NCI-H187 (cell line): ENCODE measurements at regions not wholly inside any gene's neighbourhood (a gene's known extent, or its start where the extent isn't known, plus 50 kb on each side); places are given as distances from the start of the nearest gene placed in this dataset.

ENCODE experiments used
- DNase-seq, 2 experiments: peaks; one replicate each; lab custom pipeline; 2025; lab: John Stamatoyannopoulos, UW

GRCh38 chr1:175865041-175865766 is 121.8 kb upstream of the TNR start:
- DNase-seq: no peak

DNA sequence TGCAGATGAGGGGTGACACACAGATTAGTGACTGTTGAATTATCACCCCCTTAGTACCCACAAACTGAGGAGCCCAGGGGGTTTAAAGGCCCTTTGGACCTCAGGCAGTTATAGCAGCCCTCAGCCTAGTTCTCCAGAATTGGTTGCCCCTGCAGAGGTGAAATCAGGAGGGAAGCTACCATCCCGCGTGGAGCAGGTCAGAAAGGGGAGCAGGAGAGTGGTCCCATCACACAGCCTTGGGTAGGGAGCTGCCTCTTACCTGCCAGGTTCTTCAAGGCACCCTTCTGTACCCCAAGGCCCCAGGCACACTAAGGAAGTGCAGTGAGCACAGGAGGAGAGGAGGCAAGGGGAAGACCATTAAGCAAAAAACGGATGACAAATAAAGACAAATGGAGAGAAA is 121.2 kb upstream of the TNR start:
- DNase-seq: no peak

GRCh38 chr1:175864183-175864582 is 120.8 kb upstream of the TNR start:
- no peak for DNase-seq

GRCh38 chr1:175863299-175864050 is 120.1 kb upstream of the TNR start:
- DNase-seq: no peak

DNA sequence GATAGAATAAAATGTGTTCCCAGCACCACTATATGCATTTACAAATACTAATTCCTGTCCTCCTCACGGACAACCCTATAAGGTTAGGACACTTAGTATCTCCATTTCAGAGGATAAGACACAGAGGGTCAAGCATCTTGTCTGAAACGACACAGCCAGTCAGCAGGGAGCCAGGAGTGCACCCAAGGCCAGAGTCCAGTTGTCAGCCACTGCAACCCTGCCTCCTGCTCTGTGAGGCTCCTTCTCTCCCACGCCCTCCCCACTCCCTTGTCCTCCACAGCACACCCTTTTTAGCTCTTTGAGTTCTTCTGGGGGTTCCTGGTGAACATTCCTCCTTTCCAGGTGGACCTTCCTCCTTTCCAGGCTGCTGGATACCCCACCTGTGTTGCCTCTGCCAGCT is 119.0 kb upstream of the TNR start:
- no peak for DNase-seq

DNA sequence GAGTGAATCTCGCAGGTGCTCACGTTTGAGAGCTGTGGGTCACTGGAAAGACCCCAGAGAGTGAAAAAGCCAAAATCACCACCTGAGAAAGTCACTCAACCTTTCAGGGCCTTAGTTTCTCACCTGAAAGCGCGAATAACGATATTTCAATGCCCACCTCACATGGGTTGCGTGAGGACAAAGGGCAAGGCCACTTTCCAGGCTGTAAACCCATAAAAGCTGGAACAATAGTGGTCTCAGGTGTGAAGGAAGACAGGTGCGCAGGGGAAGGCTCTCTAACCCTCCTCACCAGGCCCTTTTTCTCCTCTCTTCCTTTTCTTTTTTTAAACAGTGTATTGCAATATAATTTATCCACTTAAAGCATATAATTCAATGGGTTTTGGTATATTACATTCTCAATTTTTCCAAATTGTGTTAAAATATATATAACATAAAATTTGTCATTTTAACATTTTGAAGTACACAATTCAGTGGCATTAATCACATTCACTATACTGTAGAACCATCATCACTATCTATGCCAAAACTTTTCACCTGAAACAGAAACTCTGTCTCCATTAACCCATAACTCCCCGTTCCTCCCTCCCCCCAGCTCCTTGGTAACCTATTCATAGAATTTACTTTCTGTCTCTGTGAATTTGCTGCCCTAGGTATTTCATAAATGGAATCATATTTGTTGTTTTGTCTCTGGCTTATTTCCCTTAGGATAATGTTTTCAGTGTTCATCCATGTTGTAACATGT is 118.4 kb upstream of the TNR start:
- DNase-seq: no peak

- DNase-seq: no peak
These were observed 114.4 kb upstream of the TNR start for GRCh38 chr1:175857756-175858155.

GRCh38 chr1:175853681-175854080 is 110.3 kb upstream of the TNR start:
- no peak for DNase-seq

DNA sequence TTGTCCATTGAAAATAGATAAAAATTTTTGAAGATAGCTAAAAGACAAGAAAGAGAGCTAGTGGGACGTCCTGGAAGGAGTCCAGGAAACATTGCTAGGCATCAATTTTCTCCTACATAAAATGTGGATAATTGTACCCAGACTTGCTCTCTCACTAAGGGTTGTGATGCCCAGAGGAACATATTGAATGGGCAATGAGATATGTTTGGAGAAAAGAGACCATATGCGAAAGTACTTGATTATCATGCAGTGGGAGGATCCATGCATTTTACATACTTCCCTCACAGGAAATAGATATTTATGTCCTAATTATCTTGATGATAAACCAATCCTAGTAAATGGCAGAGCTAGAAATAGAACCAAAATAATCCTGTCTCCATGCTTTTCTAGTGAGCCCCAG is 108.4 kb upstream of the TNR start:
- DNase-seq: no peak

- DNase-seq: no peak
These were observed 104.9 kb upstream of the TNR start for GRCh38 chr1:175848329-175848728.

DNA sequence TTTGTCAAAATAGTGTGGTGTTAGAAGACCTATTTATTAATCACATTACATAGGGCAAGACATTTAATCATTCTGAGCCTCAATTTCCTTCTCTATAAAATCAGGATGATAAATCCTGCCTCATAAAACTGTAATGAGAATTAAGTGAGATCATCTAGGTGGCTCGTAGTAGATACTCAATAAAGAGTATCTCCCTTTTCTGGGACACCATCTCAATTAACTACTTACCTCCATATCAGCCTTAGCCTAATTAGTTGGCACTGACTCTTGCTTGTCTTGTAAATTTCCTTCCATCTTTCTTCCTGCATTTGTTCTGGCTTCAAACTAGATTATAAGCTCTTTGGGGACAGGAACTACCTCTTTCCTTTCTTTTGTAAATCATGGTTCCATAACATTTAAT is 102.6 kb upstream of the TNR start:
- no peak for DNase-seq

GRCh38 chr1:175845338-175845737 is 101.9 kb upstream of the TNR start:
- DNase-seq: no peak

DNA sequence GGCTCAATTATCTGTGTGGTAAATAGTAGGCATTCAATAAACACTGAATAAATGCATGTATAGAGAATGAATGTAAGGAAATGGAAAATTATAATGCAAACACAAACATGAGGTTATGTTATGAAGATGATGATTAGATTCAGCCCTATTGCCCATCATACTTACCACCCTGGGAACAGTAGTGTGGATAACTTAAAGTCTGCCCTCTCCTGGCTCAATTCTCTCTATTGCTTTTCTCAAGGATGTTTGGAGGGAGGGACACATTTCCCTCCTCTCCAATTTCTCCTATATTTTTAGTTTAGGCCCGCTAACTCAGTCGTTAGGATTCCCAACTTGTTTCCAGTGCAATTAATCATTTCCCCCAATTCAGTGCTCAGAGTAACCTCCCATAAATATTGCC is 101.5 kb upstream of the TNR start:
- no peak for DNase-seq

- DNase-seq: no peak
These were observed 99.2 kb upstream of the TNR start for GRCh38 chr1:175842550-175842949.

DNA sequence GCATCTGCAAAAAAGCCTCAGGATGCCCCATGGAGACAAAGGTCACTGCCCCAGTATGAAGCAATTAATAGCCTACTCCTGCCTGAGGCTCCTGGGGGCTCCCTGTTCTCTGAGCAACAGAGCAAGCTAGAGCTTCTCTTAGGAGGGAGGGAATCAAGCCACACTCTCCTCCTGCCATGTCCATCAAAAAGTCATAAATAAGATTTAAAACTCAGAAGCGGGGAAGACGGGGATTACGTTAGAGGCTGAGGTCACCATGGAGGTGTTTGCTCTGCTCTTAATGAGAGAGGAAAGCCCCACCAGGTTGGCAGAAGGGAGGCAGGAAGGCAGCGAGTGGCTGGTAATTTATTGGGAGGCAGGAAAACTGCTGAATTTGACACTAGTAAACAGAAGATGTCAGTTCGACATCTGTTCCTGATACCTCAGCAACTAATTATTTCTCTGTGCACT is 98.4 kb upstream of the TNR start:
- DNase-seq: no peak

- no peak for DNase-seq
These were observed 97.4 kb upstream of the TNR start for GRCh38 chr1:175840787-175841186.

DNA sequence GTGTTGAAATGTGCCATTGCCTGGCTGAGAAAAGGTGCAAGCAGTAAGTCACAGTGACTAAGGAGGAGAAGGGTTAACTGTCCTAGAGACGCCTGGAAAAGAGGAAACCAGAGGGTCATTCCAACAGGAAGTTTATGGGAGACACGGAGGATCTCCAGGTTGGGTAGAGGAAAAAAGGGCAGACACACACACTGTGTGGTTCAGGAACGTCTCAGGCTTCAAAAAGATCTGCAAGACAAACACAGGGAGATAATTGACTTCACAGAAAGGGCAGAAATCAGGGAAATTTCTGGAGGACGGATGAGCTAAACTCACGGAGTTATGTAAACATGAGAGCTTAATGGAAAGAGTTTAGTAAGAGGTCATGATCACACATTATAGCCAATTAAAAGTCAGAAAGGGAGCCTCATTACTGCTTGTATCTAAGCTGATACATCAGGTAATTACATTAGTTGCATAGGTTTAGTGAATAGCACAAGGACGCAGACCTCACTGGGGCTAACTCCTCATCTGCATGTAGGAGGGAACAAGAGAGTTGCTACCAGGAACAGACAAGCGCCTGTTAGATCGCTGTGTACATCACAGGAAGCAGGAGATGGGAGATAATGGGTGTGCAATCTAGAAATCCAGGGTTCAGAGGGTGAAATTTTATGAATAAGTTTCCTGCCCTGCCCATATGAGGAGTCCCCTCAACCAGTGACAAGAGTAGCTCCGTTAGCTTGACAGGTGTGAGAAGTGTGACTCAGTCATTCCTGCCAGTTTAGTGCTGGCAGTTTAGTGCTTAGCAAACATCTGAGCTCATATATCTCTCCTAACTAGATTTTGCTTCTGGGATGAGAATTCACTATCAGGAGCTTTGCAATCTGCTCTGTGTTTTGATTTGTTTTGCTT is 96.6 kb upstream of the TNR start:
- DNase-seq: no peak

DNA sequence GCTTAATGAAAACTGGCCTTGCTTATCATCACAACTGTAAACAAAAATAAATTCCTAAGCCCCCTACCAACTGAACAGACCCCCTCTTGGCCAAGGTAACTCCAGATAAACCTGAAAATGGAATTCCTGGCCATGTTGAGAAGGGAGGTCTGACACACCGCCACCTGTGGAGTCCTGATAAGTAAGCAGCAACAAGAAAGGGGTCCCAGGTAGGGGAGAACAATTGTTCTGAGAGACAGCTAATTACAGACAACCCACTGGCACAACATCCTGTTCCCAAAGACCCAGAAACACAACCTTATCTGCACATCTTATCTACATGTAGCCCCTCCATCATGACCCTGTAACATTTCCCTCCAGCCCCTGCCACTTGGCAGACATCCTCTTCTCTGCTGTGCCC is 91.2 kb upstream of the TNR start:
- no peak for DNase-seq

GRCh38 chr1:175833951-175834350 is 90.6 kb upstream of the TNR start:
- DNase-seq: no peak

GRCh38 chr1:175833502-175833901 is 90.1 kb upstream of the TNR start:
- DNase-seq: no peak

DNA sequence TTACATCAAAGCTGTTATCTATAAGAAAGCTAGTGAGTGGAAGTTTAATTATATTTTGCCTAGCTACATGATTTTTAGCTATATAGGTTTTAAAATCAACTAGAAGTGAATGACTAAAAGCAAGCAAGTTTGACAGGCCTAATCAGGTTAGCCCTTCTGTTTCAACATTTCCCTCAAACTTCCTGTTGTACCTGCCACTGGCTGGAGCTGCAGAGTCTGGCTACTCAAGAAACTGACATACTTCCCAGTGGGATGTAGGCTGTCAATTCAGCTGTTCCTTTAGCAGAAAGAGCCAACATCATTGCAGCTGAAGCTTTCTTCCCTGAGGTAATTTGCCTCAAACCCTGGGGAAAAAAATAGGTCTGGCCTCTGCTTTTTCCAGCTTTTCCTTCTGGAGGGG is 87.1 kb upstream of the TNR start:
- DNase-seq: no peak

DNA sequence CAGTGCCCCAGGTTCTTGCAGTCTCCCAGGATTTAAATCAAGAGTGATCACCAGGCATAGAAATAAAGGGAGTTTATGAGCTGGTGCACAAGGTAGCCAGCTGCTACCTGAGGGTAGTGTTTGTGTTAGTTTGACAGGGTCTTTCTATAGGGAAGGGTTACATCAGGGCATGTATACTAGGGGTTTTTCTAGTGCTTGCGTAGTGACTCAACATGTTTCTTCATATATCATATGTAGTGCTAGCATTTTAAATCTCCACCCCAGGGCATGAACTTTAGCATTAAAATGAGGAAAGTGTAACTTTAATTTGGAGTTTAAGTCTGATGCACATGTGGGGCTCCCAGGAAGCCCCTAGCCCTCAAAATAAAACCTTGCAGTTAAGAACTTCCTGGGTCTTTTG is 86.5 kb upstream of the TNR start:
- DNase-seq: no peak
